ENCODE measurements at regions not wholly inside any gene's neighbourhood (a gene's known extent, or its start where the extent isn't known, plus 50 kb on each side); places are given as distances from the start of the nearest gene placed in this dataset.
A peak's percentile ranks its signal among the peaks of the same experiment; 100 is the strongest.

- DNase-seq (ENCODE audit: low spot score), result no peak
Measured at GRCh38 chr3:79874646-79875045, 106.8 kb upstream of the ROBO1 start.

- no peak for DNase-seq (ENCODE audit: low spot score)
Measured at GRCh38 chr3:79872483-79872882, 104.7 kb upstream of the ROBO1 start.

GRCh38 chr3:79871656-79872055, 103.9 kb upstream of the ROBO1 start:
- no peak for DNase-seq (ENCODE audit: low spot score)

GRCh38 chr3:79870313-79870620, 102.5 kb upstream of the ROBO1 start:
- DNase-seq (ENCODE audit: low spot score), result no peak

GRCh38 chr3:79869461-79870312, 101.9 kb upstream of the ROBO1 start:
- DNase-seq (ENCODE audit: low spot score), result no peak

- no peak for DNase-seq (ENCODE audit: low spot score)
Measured at GRCh38 chr3:79866162-79866561, 98.4 kb upstream of the ROBO1 start.

- no peak for DNase-seq (ENCODE audit: low spot score)
Measured at GRCh38 chr3:79864077-79864476, 96.3 kb upstream of the ROBO1 start.

GRCh38 chr3:79848876-79849275, 81.1 kb upstream of the ROBO1 start:
- DNase-seq (ENCODE audit: low spot score), result no peak

GRCh38 chr3:79847928-79848327, 80.1 kb upstream of the ROBO1 start:
- no peak for DNase-seq (ENCODE audit: low spot score)

- DNase-seq (ENCODE audit: low spot score), result peak; percentile 0
Measured at GRCh38 chr3:79846148-79846933, 78.5 kb upstream of the ROBO1 start.

- no peak for DNase-seq (ENCODE audit: low spot score)
Measured at GRCh38 chr3:79845546-79845945, 77.7 kb upstream of the ROBO1 start.

- no peak for DNase-seq (ENCODE audit: low spot score)
Measured at GRCh38 chr3:79844176-79844575, 76.4 kb upstream of the ROBO1 start.

GRCh38 chr3:79843180-79843579, 75.4 kb upstream of the ROBO1 start:
- DNase-seq (ENCODE audit: low spot score), result no peak

GRCh38 chr3:79835701-79836100, 67.9 kb upstream of the ROBO1 start:
- no peak for DNase-seq (ENCODE audit: low spot score)

- no peak for DNase-seq (ENCODE audit: low spot score)
Measured at GRCh38 chr3:79824166-79824565, 56.4 kb upstream of the ROBO1 start.

GRCh38 chr3:79822076-79822475, 54.3 kb upstream of the ROBO1 start:
- DNase-seq (ENCODE audit: low spot score), result no peak

GRCh38 chr3:79820089-79820488, 52.3 kb upstream of the ROBO1 start:
- no peak for DNase-seq (ENCODE audit: low spot score)

- no peak for DNase-seq (ENCODE audit: low spot score)
Measured at GRCh38 chr3:79818015-79818414, 50.2 kb upstream of the ROBO1 start.

Data from SW480 (cell line).